ENCODE measurements at regions not wholly inside any gene's neighbourhood (a gene's known extent, or its start where the extent isn't known, plus 50 kb on each side); places are given as distances from the start of the nearest gene placed in this dataset.
A peak's percentile ranks its signal among the peaks of the same experiment; 100 is the strongest.

GRCh38 chr12:113722747-113723146 lies 243.4 kb downstream of the RBM19 start:
- H3K36me3 ChIP-seq (ENCODE audit: control insufficient read depth, insufficient read depth, low read length) = no peaks in the 10 kb centered on the region
- no peak for DNase-seq
- H3K9ac ChIP-seq (ENCODE audit: extremely low read depth, low read length, poor library complexity, severe bottlenecking) = no peak overlapping the region
- H3K9me3 ChIP-seq (ENCODE audit: control insufficient read depth, low read length) = peaks cover 8% of the 10 kb centered on the region
- no peak overlapping the region for H3K27ac Mint-ChIP-seq
- H3K27me3 Mint-ChIP-seq (ENCODE audit: insufficient read depth) = peaks cover 20% of the 10 kb centered on the region
- H3K4me3 Mint-ChIP-seq = no peak overlapping the region
- H3K9me3 Mint-ChIP-seq = no peaks in the 10 kb centered on the region
- no peak for TF ChIP-seq CTCF (conservative IDR thresholded peaks at IDR 0.05)
- H3K4me3 ChIP-seq (ENCODE audit: low read length) = no peak overlapping the region
- WGBS, 2 experiments (ENCODE audit: insufficient coverage in 1 of 2, insufficient read length in 1 of 2) = 92 to 97% methylated on average over 5 of the region's 5 CpGs
- H3K36me3 Mint-ChIP-seq (ENCODE audit: low read depth) = no peaks in the 10 kb centered on the region
- H3K4me1 Mint-ChIP-seq = peaks cover 15% of the 10 kb centered on the region
- H3K27me3 ChIP-seq (ENCODE audit: control insufficient read depth, insufficient read depth, low read length, poor library complexity, severe bottlenecking) = no peaks in the 10 kb centered on the region
- H3K4me1 ChIP-seq (ENCODE audit: control insufficient read depth, insufficient read depth, low read length) = no peaks in the 10 kb centered on the region
- no peak overlapping the region for H3K27ac ChIP-seq (ENCODE audit: low read depth, low read length)

GRCh38 chr12:113720629-113721028 lies 245.5 kb downstream of the RBM19 start:
- peaks cover 8% of the 10 kb centered on the region for H3K27me3 Mint-ChIP-seq (ENCODE audit: insufficient read depth)

GRCh38 chr12:113719911-113720591 lies 246.1 kb downstream of the RBM19 start:
- no peak overlapping the region for H3K9ac ChIP-seq (ENCODE audit: extremely low read depth, low read length, poor library complexity, severe bottlenecking)
- DNase-seq = peak; percentile 43
- no peak overlapping the region for H3K27ac Mint-ChIP-seq
- no peak overlapping the region for H3K4me3 ChIP-seq (ENCODE audit: low read length)
- no peak overlapping the region for H3K27ac ChIP-seq (ENCODE audit: low read depth, low read length)
- no peak overlapping the region for H3K4me3 Mint-ChIP-seq
- no peaks in the 10 kb centered on the region for H3K9me3 ChIP-seq (ENCODE audit: control insufficient read depth, low read length)
- peaks cover 9% of the 10 kb centered on the region for H3K4me1 Mint-ChIP-seq
- no peaks in the 10 kb centered on the region for H3K4me1 ChIP-seq (ENCODE audit: control insufficient read depth, insufficient read depth, low read length)
- H3K9me3 Mint-ChIP-seq = no peaks in the 10 kb centered on the region
- H3K36me3 Mint-ChIP-seq (ENCODE audit: low read depth) = no peaks in the 10 kb centered on the region
- no peaks in the 10 kb centered on the region for H3K27me3 ChIP-seq (ENCODE audit: control insufficient read depth, insufficient read depth, low read length, poor library complexity, severe bottlenecking)
- TF ChIP-seq CTCF (conservative IDR thresholded peaks at IDR 0.05) = no peak
- H3K36me3 ChIP-seq (ENCODE audit: control insufficient read depth, insufficient read depth, low read length) = no peaks in the 10 kb centered on the region
- H3K27me3 Mint-ChIP-seq (ENCODE audit: insufficient read depth) = peaks cover 7% of the 10 kb centered on the region
- WGBS, 2 experiments (ENCODE audit: insufficient coverage in 1 of 2, insufficient read length in 1 of 2) = 88 to 94% methylated on average over 5 to 8 of the region's 8 CpGs

More at GRCh38 chr12:113720629-113721028, 245.5 kb downstream of the RBM19 start:
- Histone ChIP-seq H3K27me3 (ENCODE audit: control insufficient read depth, insufficient read depth, low read length, poor library complexity, severe bottlenecking) (no peaks in the 10 kb centered on the region), H3K4me1 (ENCODE audit: control insufficient read depth, insufficient read depth, low read length) (no peaks in the 10 kb centered on the region), H3K4me3 (ENCODE audit: low read length) (no peak overlapping the region), H3K36me3 (ENCODE audit: control insufficient read depth, insufficient read depth, low read length) (no peaks in the 10 kb centered on the region), H3K9ac (ENCODE audit: extremely low read depth, low read length, poor library complexity, severe bottlenecking) (no peak overlapping the region), H3K9me3 (ENCODE audit: control insufficient read depth, low read length) (no peaks in the 10 kb centered on the region), H3K27ac (ENCODE audit: low read depth, low read length) (no peak overlapping the region)
- no peak for TF ChIP-seq CTCF (conservative IDR thresholded peaks at IDR 0.05)
- H3K4me1 Mint-ChIP-seq = peaks cover 9% of the 10 kb centered on the region
- H3K27ac Mint-ChIP-seq = no peak overlapping the region
- DNase-seq = peak; percentile 53
- no peaks in the 10 kb centered on the region for H3K36me3 Mint-ChIP-seq (ENCODE audit: low read depth)
- no peaks in the 10 kb centered on the region for H3K9me3 Mint-ChIP-seq
- H3K4me3 Mint-ChIP-seq = no peak overlapping the region
- 45 to 70% methylated on average over 2 to 4 of the region's 4 CpGs for WGBS, 2 experiments (ENCODE audit: insufficient coverage in 1 of 2, insufficient read length in 1 of 2)
